Panc1 (cell line): ENCODE measurements at regions not wholly inside any gene's neighbourhood (a gene's known extent, or its start where the extent isn't known, plus 50 kb on each side); places are given as distances from the start of the nearest gene placed in this dataset.

ENCODE experiments used
- ATAC-seq: fragments of 200-7000 bp; cut with Tn5 transposase; 2 replicates; pipeline ENCODE4 v1.9.1; 2020; ENCODE audit warnings: mild to moderate bottlenecking, moderate library complexity
- BruUV-seq: library from RNA; stranded (reverse); fragments of 400-500 nt; replicated peaks from 2 replicates; lab custom pipeline; 2021; lab: Mats Ljungman, UMichigan
- CTCF ChIA-PET: fragments of 300-600 bp; sonication (Branson Sonifier 250); formaldehyde crosslinking; loops from one replicate; lab custom pipeline; 2022; ENCODE audit warnings: antibody characterized with exemption; lab: Charles Lee
- POLR2A ChIA-PET: fragments of 300-600 bp; sonication (Branson Sonifier 250); formaldehyde crosslinking; loops from one replicate; lab custom pipeline; 2022; ENCODE audit warnings: antibody characterized with exemption; lab: Charles Lee
- DNase-seq: peaks from one replicate; pipeline ENCODE4 v3.0.0-alpha.2; 2010; ENCODE audit warnings: low read depth, low spot score
- H3K27ac ChIP-seq: 2 replicates; pipeline ENCODE4 v1.5.1; 2011; ENCODE audit warnings: mild to moderate bottlenecking, low read length, inconsistent platforms
- H3K27me3 ChIP-seq: fragments of 200-500 bp; sonication (Bioruptor generic); 2 replicates; pipeline ENCODE4 v1.6.0; 2014; ENCODE audit warnings: low read length, inconsistent platforms; ENCODE audit not compliant: control insufficient read depth, insufficient read depth
- H3K36me3 ChIP-seq: fragments of 200-500 bp; sonication (Bioruptor generic); 2 replicates; pipeline ENCODE4 v1.5.1; 2014; ENCODE audit warnings: inconsistent platforms, mild to moderate bottlenecking, low read length, moderate library complexity; ENCODE audit not compliant: control insufficient read depth, insufficient read depth
- H3K4me1 ChIP-seq: 2 replicates; pipeline ENCODE4 v1.5.1; 2011; ENCODE audit warnings: inconsistent platforms, mild to moderate bottlenecking, low read length, moderate library complexity; ENCODE audit not compliant: control insufficient read depth, insufficient read depth
- H3K4me3 ChIP-seq, 2 experiments: 2 replicates each; pipeline ENCODE4 v1.5.1; 2011 to 2012; ENCODE audit warnings: low read depth in 2 of 2, low read length in 2 of 2, mild to moderate bottlenecking in 2 of 2, inconsistent platforms in 1 of 2, moderate library complexity in 1 of 2
- H3K9me3 ChIP-seq: fragments of 200-500 bp; sonication (Bioruptor generic); 2 replicates; pipeline ENCODE4 v1.5.1; 2014; ENCODE audit warnings: low read depth, mild to moderate bottlenecking, inconsistent platforms, low read length, moderate library complexity; ENCODE audit not compliant: control insufficient read depth, insufficient read depth
- POLR2AphosphoS5 ChIP-seq: IDR thresholded peaks from 2 replicates; pipeline ENCODE4 v1.6.1; 2012; ENCODE audit warnings: mild to moderate bottlenecking, low read depth, low read length, moderate library complexity
- SIN3A ChIP-seq: IDR thresholded peaks from 2 replicates; pipeline ENCODE4 v1.6.1; 2012; ENCODE audit warnings: low read depth, mild to moderate bottlenecking, low read length, moderate library complexity, borderline replicate concordance; ENCODE audit not compliant: insufficient read depth
- TCF7L2 ChIP-seq: IDR thresholded peaks from 2 replicates; pipeline ENCODE4 v1.6.1; 2011; ENCODE audit warnings: mild to moderate bottlenecking, low read depth, low read length, inconsistent platforms
- in situ Hi-C: cut with HindIII; loops from 2 replicates; pipeline ENCODE4 v1.10.0; 2016; ENCODE audit warnings: low sequenced_read_pairs, low pct_unique_long_range_greater_than_20kb
- intact Hi-C: fragments of 100-400 bp; cut with micrococcal nuclease; formaldehyde crosslinking; loops from one replicate; pipeline ENCODE4 v1.10.0; 2022; ENCODE audit not compliant: unreplicated experiment
- TF ChIP-seq, protein P1 (sequence below): fragments of 450-650 bp; IDR thresholded peaks from 2 replicates; pipeline ENCODE4 v1.5.1; 2017; ENCODE audit warnings: mild to moderate bottlenecking
- TF ChIP-seq, protein P2 (sequence below), 2 experiments: IDR thresholded peaks; 2 replicates each; pipeline ENCODE4 v1.6.1; 2011 to 2012; ENCODE audit warnings: low read depth in 2 of 2, control low read depth in 1 of 2, low read length in 1 of 2, mild to moderate bottlenecking in 1 of 2, moderate library complexity in 1 of 2; ENCODE audit not compliant: insufficient read depth in 1 of 2

DNA sequence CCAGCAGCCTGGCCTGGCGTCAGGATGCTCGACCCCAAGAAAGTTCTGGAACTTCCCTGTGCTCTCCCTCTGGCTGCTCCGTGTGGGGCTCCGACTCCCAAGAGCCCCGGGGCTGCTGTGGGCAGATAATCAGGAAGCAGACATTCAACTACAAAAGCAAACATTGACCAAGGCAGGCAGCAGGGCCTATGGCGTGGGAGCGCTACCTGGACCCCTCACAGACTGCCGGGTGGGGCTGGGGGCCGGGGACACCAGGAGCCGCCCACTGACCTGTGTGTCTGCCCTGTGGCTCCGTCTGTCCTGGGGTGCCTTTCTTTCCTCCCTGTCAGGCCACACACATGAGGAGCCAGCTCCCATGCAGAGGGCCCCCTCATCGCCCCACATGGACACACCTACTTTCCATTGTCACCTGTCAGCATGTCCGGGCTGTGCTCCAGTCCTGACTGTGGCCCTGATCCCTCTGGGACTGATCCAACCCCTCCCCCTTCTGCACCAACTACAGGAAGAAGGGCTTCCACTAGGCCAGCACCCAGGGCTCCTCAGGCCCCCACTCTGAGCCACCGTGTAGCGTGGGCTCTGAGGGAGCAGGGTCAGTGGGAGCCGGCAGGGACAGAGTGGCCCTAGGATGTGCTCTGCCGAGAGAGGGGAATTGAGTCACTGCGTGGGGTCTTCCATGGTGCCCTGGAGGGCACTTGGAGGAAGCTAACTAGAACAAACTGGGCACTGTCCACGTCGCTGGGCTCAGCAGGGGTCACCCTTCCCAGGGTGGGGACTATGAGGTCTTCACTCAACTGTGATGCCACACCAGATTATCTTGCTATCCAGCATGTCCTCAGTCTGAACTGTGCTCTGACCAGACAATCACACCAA is 215.4 kb upstream of the C14orf180 start:
- POLR2A ChIA-PET, result no interaction called here
- Histone ChIP-seq H3K4me1 (no peaks in the 10 kb centered on the region), H3K9me3 (no peaks in the 10 kb centered on the region), H3K27me3 (no peaks in the 10 kb centered on the region; the same call in none of the 2 replicates), H3K36me3 (no peaks in the 10 kb centered on the region), H3K4me3 (no peak overlapping the region), H3K27ac (no peak overlapping the region)
- intact Hi-C loops, result no loop called here
- in situ Hi-C loops, result no loop called here
- CTCF ChIA-PET, result no interaction called here
- TF ChIP-seq, protein P1, sequence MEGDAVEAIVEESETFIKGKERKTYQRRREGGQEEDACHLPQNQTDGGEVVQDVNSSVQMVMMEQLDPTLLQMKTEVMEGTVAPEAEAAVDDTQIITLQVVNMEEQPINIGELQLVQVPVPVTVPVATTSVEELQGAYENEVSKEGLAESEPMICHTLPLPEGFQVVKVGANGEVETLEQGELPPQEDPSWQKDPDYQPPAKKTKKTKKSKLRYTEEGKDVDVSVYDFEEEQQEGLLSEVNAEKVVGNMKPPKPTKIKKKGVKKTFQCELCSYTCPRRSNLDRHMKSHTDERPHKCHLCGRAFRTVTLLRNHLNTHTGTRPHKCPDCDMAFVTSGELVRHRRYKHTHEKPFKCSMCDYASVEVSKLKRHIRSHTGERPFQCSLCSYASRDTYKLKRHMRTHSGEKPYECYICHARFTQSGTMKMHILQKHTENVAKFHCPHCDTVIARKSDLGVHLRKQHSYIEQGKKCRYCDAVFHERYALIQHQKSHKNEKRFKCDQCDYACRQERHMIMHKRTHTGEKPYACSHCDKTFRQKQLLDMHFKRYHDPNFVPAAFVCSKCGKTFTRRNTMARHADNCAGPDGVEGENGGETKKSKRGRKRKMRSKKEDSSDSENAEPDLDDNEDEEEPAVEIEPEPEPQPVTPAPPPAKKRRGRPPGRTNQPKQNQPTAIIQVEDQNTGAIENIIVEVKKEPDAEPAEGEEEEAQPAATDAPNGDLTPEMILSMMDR, result no peak
- TF ChIP-seq POLR2AphosphoS5, result no peak
- TF ChIP-seq TCF7L2, result no peak
- TF ChIP-seq SIN3A, result no peak
- TF ChIP-seq, protein P2, sequence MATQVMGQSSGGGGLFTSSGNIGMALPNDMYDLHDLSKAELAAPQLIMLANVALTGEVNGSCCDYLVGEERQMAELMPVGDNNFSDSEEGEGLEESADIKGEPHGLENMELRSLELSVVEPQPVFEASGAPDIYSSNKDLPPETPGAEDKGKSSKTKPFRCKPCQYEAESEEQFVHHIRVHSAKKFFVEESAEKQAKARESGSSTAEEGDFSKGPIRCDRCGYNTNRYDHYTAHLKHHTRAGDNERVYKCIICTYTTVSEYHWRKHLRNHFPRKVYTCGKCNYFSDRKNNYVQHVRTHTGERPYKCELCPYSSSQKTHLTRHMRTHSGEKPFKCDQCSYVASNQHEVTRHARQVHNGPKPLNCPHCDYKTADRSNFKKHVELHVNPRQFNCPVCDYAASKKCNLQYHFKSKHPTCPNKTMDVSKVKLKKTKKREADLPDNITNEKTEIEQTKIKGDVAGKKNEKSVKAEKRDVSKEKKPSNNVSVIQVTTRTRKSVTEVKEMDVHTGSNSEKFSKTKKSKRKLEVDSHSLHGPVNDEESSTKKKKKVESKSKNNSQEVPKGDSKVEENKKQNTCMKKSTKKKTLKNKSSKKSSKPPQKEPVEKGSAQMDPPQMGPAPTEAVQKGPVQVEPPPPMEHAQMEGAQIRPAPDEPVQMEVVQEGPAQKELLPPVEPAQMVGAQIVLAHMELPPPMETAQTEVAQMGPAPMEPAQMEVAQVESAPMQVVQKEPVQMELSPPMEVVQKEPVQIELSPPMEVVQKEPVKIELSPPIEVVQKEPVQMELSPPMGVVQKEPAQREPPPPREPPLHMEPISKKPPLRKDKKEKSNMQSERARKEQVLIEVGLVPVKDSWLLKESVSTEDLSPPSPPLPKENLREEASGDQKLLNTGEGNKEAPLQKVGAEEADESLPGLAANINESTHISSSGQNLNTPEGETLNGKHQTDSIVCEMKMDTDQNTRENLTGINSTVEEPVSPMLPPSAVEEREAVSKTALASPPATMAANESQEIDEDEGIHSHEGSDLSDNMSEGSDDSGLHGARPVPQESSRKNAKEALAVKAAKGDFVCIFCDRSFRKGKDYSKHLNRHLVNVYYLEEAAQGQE (IDR thresholded peaks at IDR 0.05; ENCODE audit: insufficient read depth in 1 of 2, low read depth in 2 of 2, low read length in 1 of 2), result no peak
- ATAC-seq (peak; percentile 10; the same call in 1 of the 2 replicates), DNase-seq (no peak)
- no TSS peak for BruUV-seq

DNA sequence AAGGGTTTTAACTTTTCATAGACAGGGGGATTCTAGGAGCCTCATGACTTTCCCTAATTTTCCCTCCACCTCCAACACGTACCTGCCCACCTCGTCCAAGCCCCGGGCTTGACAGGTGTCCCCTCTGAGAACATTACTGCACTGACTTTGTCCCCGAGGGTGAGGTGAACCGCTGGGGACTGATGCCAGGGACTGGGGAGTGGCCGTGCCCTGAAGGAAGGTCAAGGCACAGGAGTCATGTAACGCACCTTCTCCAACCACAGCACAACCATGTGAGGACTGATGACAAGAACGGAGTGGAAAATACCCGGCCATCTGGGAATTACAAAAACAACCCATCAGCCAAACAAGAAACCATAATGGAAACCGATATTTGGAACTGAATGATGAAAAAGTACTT is 214.7 kb upstream of the C14orf180 start:
- no peak for TF ChIP-seq TCF7L2
- no peak for TF ChIP-seq POLR2AphosphoS5
- TF ChIP-seq, protein P2 (IDR thresholded peaks at IDR 0.05; ENCODE audit: insufficient read depth in 1 of 2, low read depth in 2 of 2, low read length in 1 of 2), result no peak
- TF ChIP-seq, protein P1, result no peak
- TF ChIP-seq SIN3A, result no peak
- POLR2A ChIA-PET, result no interaction called here
- no peaks in the 10 kb centered on the region for H3K4me1 ChIP-seq
- no peaks in the 10 kb centered on the region for H3K36me3 ChIP-seq
- in situ Hi-C loops (no loop called here), intact Hi-C loops (no loop called here)
- DNase-seq, result no peak
- BruUV-seq, result no TSS peak
- CTCF ChIA-PET, result no interaction called here
- no peak for ATAC-seq
- H3K27me3 ChIP-seq, result no peaks in the 10 kb centered on the region; the same call in none of the 2 replicates
- no peaks in the 10 kb centered on the region for H3K9me3 ChIP-seq
- H3K4me3 ChIP-seq, result no peak overlapping the region
- no peak overlapping the region for H3K27ac ChIP-seq
